IPS-NIHi11 (cell line): ENCODE measurements at regions not wholly inside any gene's neighbourhood (a gene's known extent, or its start where the extent isn't known, plus 50 kb on each side); places are given as distances from the start of the nearest gene placed in this dataset.

ENCODE experiments used
- DNase-seq: peaks from one replicate; pipeline ENCODE4 v3.0.0; 2012; ENCODE audit warnings: mixed read lengths, low spot score

- DNase-seq: no peak
These were observed 985.8 kb downstream of the REEP3 start for GRCh38 chr10:64506963-64507362.

- no peak for DNase-seq
These were observed 986.4 kb downstream of the REEP3 start for GRCh38 chr10:64507651-64508028.

- DNase-seq: no peak
These were observed 986.9 kb downstream of the REEP3 start for GRCh38 chr10:64508029-64508661.

GRCh38 chr10:64515970-64516699 is 994.9 kb downstream of the REEP3 start:
- no peak for DNase-seq

GRCh38 chr10:64518456-64518855 is 997.3 kb downstream of the REEP3 start:
- no peak for DNase-seq

- DNase-seq: no peak
These were observed 998.2 kb downstream of the REEP3 start for GRCh38 chr10:64519427-64519826.

GRCh38 chr10:64519831-64520230 is 998.6 kb downstream of the REEP3 start:
- DNase-seq: no peak

- DNase-seq: no peak
These were observed 1002.0 kb downstream of the REEP3 start for GRCh38 chr10:64523065-64523759.

GRCh38 chr10:64528294-64529002 is 1007.2 kb downstream of the REEP3 start:
- DNase-seq: no peak

GRCh38 chr10:64529003-64529350 is 1007.8 kb downstream of the REEP3 start:
- DNase-seq: no peak

GRCh38 chr10:64534616-64535015 is 1013.4 kb downstream of the REEP3 start:
- DNase-seq: no peak

- DNase-seq: no peak
These were observed 1014.1 kb downstream of the REEP3 start for GRCh38 chr10:64535131-64535867.

- DNase-seq: no peak
These were observed 1015.9 kb downstream of the REEP3 start for GRCh38 chr10:64537112-64537511.

GRCh38 chr10:64537928-64538327 is 1016.7 kb downstream of the REEP3 start:
- DNase-seq: no peak

- DNase-seq: no peak
These were observed 1024.9 kb downstream of the REEP3 start for GRCh38 chr10:64546073-64546472.

GRCh38 chr10:64547168-64547567 is 1026.0 kb downstream of the REEP3 start:
- DNase-seq: no peak

GRCh38 chr10:64555666-64556065 is 1034.5 kb downstream of the REEP3 start:
- no peak for DNase-seq

GRCh38 chr10:64558094-64558835 is 1037.1 kb downstream of the REEP3 start:
- no peak for DNase-seq

GRCh38 chr10:64571056-64571455 is 1049.9 kb downstream of the REEP3 start:
- DNase-seq: no peak

- DNase-seq: no peak
These were observed 1052.6 kb downstream of the REEP3 start for GRCh38 chr10:64573623-64574325.

GRCh38 chr10:64574371-64574770 is 1053.2 kb downstream of the REEP3 start:
- no peak for DNase-seq
